ENCODE measurements at regions not wholly inside any gene's neighbourhood (a gene's known extent, or its start where the extent isn't known, plus 50 kb on each side); places are given as distances from the start of the nearest gene placed in this dataset.

DNA sequence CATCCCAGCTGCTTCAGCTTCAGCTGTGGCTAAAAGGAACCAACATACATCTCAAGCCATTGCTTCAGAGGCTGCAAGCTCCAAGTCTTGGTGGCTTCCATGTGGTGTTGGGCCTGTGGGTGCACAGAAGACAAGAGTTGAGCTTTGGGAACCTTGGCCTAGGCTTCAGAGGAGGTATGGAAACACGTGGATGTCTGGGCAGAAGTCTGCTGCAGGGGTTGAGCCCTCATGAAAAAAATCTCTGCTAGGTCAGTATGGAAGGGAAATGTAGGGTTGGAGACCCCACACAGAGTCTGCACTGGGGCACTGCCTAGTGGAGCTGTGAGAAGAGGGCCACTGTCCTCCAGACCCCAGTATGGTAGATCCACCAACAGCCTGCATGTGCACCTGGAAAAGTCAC lies 279.3 kb downstream of the MZT1 start:
- Histone ChIP-seq H3K36me3 (ENCODE audit: control insufficient read depth, insufficient read depth, low read length) (no peaks in the 10 kb centered on the region), H3K9me3 (ENCODE audit: control insufficient read depth, insufficient read depth, low read length) (peaks cover 6% of the 10 kb centered on the region), H3K4me3 (ENCODE audit: low read depth, low read length) (no peak overlapping the region), H3K27me3 (ENCODE audit: control insufficient read depth, insufficient read depth, low read length) (no peaks in the 10 kb centered on the region), H3K4me1 (ENCODE audit: control insufficient read depth, insufficient read depth, low read length) (no peaks in the 10 kb centered on the region), H3K27ac (ENCODE audit: low read depth, low read length) (no peak overlapping the region)
- 64% methylated on average over 1 of the region's 1 CpG for WGBS (ENCODE audit: insufficient coverage)
- DNase-seq (ENCODE audit: low read depth in 4 of 6, low spot score in 6 of 6) = no peak

DNA sequence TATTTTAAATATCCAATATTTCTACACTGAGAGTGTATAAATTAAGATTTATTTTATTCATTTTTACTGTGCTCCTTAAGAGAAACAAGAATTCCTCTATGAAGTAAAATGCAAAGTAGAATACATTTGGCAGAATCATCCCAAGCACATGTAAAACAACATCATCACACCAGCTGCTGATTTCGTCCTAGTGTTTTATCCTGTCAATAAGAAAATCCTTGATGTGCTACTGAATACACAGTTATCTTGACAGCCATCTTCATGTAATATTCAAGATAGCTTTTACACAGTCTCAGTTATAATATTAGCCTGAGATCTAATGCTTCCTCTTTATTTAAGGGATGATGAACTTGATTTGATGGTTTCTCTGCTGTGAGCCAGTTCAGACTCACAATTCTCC lies 282.4 kb downstream of the MZT1 start:
- Histone ChIP-seq H3K4me1 (ENCODE audit: control insufficient read depth, insufficient read depth, low read length) (no peaks in the 10 kb centered on the region), H3K27ac (ENCODE audit: low read depth, low read length) (no peak overlapping the region), H3K27me3 (ENCODE audit: control insufficient read depth, insufficient read depth, low read length) (no peaks in the 10 kb centered on the region), H3K36me3 (ENCODE audit: control insufficient read depth, insufficient read depth, low read length) (no peaks in the 10 kb centered on the region), H3K9me3 (ENCODE audit: control insufficient read depth, insufficient read depth, low read length) (peaks cover 6% of the 10 kb centered on the region), H3K4me3 (ENCODE audit: low read depth, low read length) (no peak overlapping the region)
- no CpG with 5 or more reads among the region's 1 CpG for WGBS (ENCODE audit: insufficient coverage)
- peak in 1 of 6 donors; percentile 30 for DNase-seq (ENCODE audit: low read depth in 4 of 6, low spot score in 6 of 6)

DNA sequence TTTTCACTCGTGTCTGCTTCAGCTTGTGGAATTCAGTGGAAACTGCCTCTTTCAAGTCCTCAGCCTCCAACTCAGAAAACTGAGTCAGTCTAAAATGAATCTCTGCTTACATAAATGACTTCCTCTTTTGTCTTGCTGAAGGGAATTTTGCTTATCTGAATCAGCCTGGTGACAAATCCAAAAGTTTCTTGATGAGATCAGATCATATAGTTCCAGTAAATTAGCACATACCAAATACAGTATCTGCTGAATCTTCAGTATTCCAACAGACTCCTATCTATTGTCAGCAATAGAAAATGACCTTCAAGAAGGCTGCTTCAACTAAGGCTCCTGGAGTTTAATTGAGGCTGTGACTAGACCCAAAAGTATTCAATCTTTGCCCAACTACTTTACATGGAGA lies 290.0 kb downstream of the MZT1 start:
- H3K4me3 ChIP-seq (ENCODE audit: low read depth, low read length) = no peak overlapping the region
- no peak overlapping the region for H3K27ac ChIP-seq (ENCODE audit: low read depth, low read length)
- H3K9me3 ChIP-seq (ENCODE audit: control insufficient read depth, insufficient read depth, low read length) = no peaks in the 10 kb centered on the region
- H3K27me3 ChIP-seq (ENCODE audit: control insufficient read depth, insufficient read depth, low read length) = no peaks in the 10 kb centered on the region
- no peaks in the 10 kb centered on the region for H3K4me1 ChIP-seq (ENCODE audit: control insufficient read depth, insufficient read depth, low read length)
- 60% methylated on average over 1 of the region's 1 CpG for WGBS (ENCODE audit: insufficient coverage)
- no peak for DNase-seq (ENCODE audit: low read depth in 4 of 6, low spot score in 6 of 6)
- no peaks in the 10 kb centered on the region for H3K36me3 ChIP-seq (ENCODE audit: control insufficient read depth, insufficient read depth, low read length)

DNA sequence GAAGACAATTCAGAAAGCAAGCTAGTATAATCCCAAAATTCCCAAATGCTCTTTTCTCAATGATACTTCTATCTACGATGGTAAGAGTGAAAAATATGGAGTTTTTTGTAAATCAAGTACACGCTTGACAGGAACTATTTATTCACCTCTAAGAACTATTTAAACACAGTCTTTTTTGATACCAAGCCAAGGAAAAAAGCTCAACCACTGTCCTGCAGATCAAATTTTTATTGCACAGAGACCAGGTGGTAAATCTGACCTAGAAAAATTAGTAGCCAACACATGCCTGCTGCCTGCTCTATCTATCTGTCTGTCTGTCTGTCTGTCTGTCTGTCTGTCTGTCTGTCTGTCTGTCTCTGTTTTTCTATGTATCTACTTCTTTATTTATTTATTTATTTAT lies 292.2 kb downstream of the MZT1 start:
- Histone ChIP-seq H3K4me1 (ENCODE audit: control insufficient read depth, insufficient read depth, low read length) (no peaks in the 10 kb centered on the region), H3K9me3 (ENCODE audit: control insufficient read depth, insufficient read depth, low read length) (no peaks in the 10 kb centered on the region), H3K27me3 (ENCODE audit: control insufficient read depth, insufficient read depth, low read length) (no peaks in the 10 kb centered on the region), H3K4me3 (ENCODE audit: low read depth, low read length) (no peak overlapping the region), H3K27ac (ENCODE audit: low read depth, low read length) (no peak overlapping the region), H3K36me3 (ENCODE audit: control insufficient read depth, insufficient read depth, low read length) (no peaks in the 10 kb centered on the region)
- WGBS (ENCODE audit: insufficient coverage) = no CpG with 5 or more reads among the region's 2 CpGs
- DNase-seq (ENCODE audit: low read depth in 4 of 6, low spot score in 6 of 6) = no peak

DNA sequence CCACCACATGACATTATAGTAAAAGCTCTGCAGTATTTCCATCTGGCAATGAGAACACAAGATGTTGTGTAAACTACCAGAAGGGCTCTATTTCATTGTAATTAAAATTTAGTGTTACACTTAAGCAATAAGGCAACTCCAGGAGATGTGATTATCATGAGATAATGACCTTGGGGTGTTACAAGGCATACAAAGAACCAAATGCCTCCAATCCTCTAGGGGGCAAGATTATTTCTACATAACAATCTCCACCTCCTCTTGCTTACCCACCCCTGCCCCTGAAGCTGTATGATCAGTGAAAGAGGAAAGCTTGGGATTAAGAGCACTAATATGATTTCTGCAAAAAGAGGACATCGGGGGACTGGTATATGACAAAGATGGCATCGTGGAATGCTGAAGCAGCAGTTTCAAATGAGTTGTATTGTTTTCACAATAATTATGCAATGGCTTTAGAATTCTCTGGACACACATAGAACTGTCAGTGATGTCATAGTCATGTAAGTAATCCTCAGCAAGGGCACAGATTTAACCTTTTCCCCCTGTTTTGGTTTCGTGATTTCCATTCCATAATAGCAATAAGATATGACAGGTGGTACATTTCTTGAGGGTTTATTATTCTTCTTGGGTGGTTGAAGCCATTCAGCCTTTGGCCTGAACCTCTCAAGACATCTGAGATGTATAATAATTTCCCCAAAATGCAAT lies 295.3 kb downstream of the MZT1 start:
- H3K4me1 ChIP-seq (ENCODE audit: control insufficient read depth, insufficient read depth, low read length) = no peaks in the 10 kb centered on the region
- no peaks in the 10 kb centered on the region for H3K27me3 ChIP-seq (ENCODE audit: control insufficient read depth, insufficient read depth, low read length)
- no peaks in the 10 kb centered on the region for H3K36me3 ChIP-seq (ENCODE audit: control insufficient read depth, insufficient read depth, low read length)
- H3K9me3 ChIP-seq (ENCODE audit: control insufficient read depth, insufficient read depth, low read length) = no peaks in the 10 kb centered on the region
- peak in 1 of 6 donors; percentile 76 for DNase-seq (ENCODE audit: low read depth in 4 of 6, low spot score in 6 of 6)
- WGBS (ENCODE audit: insufficient coverage) = no CpG with 5 or more reads among the region's 3 CpGs
- no peak overlapping the region for H3K4me3 ChIP-seq (ENCODE audit: low read depth, low read length)
- H3K27ac ChIP-seq (ENCODE audit: low read depth, low read length) = no peak overlapping the region

DNA sequence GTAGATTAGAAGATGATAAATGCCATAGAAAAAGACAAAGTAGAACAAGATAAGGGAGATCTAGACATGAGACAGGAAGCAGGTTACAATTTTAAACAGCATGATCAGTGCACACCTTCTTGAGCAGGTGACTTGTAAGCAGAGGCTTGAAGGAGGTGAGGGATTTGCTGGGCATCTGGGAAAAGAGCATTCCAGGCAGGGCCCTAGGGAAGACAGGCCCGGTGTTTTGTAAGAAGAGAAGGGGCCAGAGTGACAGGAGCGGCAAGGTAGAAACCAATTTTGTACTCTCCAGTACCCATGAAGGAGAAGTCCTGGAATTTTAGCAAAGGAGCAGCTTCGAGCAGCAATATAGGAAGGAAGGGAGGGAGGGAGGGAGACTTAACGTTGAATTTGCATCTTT lies 296.5 kb downstream of the MZT1 start:
- Histone ChIP-seq H3K27me3 (ENCODE audit: control insufficient read depth, insufficient read depth, low read length) (no peaks in the 10 kb centered on the region), H3K36me3 (ENCODE audit: control insufficient read depth, insufficient read depth, low read length) (no peaks in the 10 kb centered on the region), H3K4me1 (ENCODE audit: control insufficient read depth, insufficient read depth, low read length) (no peaks in the 10 kb centered on the region), H3K4me3 (ENCODE audit: low read depth, low read length) (no peak overlapping the region), H3K9me3 (ENCODE audit: control insufficient read depth, insufficient read depth, low read length) (no peaks in the 10 kb centered on the region), H3K27ac (ENCODE audit: low read depth, low read length) (no peak overlapping the region)
- no peak for DNase-seq (ENCODE audit: low read depth in 4 of 6, low spot score in 6 of 6)
- 18% methylated on average over 1 of the region's 4 CpGs for WGBS (ENCODE audit: insufficient coverage)

DNA sequence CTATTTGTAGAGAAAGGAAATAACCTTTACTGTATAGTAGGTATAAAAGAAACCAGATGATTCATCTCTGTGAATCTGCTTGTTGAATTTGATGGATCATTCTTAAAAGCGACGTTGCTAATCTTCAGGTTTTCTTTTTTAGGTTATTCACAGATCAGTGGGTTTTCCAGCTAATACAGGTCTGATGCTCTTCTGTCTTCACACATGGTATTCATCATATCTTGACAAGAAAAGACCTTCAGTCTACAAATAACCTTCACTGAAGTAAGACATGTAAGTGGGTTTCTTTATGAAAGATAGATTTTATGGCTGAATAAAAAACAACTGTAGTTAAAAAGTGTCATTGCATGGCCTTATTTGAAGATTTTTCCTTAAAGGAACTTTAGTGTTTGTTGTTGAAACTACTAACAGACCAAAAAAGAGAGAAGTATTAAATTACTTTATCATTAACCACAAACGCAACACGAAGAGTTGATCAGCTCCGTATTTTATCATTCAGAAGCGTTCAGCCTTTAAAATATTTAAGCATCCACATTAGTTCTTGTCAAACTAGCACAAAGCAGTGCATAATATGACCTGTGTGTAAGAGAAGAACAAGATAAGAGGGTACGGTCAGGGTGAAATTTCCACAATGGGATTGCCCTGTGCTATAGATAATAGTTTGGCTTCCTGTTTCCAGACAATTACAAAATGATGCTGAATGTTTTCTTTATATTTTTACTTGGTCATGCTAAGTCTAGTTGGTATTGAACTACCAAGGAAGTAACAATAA lies 299.5 kb downstream of the MZT1 start:
- no peak overlapping the region for H3K4me3 ChIP-seq (ENCODE audit: low read depth, low read length)
- peak in 1 of 6 donors; percentile 37 for DNase-seq (ENCODE audit: low read depth in 4 of 6, low spot score in 6 of 6)
- no peaks in the 10 kb centered on the region for H3K4me1 ChIP-seq (ENCODE audit: control insufficient read depth, insufficient read depth, low read length)
- no peaks in the 10 kb centered on the region for H3K9me3 ChIP-seq (ENCODE audit: control insufficient read depth, insufficient read depth, low read length)
- H3K27me3 ChIP-seq (ENCODE audit: control insufficient read depth, insufficient read depth, low read length) = no peaks in the 10 kb centered on the region
- H3K36me3 ChIP-seq (ENCODE audit: control insufficient read depth, insufficient read depth, low read length) = no peaks in the 10 kb centered on the region
- no CpG with 5 or more reads among the region's 7 CpGs for WGBS (ENCODE audit: insufficient coverage)
- H3K27ac ChIP-seq (ENCODE audit: low read depth, low read length) = no peak overlapping the region

DNA sequence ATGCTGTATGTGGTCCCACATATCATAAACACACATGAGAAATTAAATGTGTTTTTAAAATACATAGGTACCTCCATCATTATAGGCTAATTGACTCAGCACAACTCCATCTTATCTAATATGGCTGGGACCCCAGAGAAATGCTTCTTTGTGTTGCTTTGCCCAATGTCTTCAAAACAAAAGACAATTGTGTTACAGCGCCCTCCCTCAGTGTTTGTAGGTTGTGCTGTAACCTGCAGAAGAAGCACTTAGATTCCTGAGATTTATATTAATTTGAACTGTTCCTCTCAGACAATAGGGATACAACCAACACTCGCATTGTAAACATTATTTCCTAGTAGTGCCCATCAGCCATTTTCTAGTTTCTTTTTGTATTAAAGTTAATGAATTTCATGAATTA lies 303.4 kb downstream of the MZT1 start:
- H3K9me3 ChIP-seq (ENCODE audit: control insufficient read depth, insufficient read depth, low read length) = no peaks in the 10 kb centered on the region
- no peaks in the 10 kb centered on the region for H3K27me3 ChIP-seq (ENCODE audit: control insufficient read depth, insufficient read depth, low read length)
- H3K27ac ChIP-seq (ENCODE audit: low read depth, low read length) = no peak overlapping the region
- no peaks in the 10 kb centered on the region for H3K4me1 ChIP-seq (ENCODE audit: control insufficient read depth, insufficient read depth, low read length)
- no peak overlapping the region for H3K4me3 ChIP-seq (ENCODE audit: low read depth, low read length)
- no peak for DNase-seq (ENCODE audit: low read depth in 4 of 6, low spot score in 6 of 6)
- no CpG with 5 or more reads among the region's 2 CpGs for WGBS (ENCODE audit: insufficient coverage)
- H3K36me3 ChIP-seq (ENCODE audit: control insufficient read depth, insufficient read depth, low read length) = no peaks in the 10 kb centered on the region

DNA sequence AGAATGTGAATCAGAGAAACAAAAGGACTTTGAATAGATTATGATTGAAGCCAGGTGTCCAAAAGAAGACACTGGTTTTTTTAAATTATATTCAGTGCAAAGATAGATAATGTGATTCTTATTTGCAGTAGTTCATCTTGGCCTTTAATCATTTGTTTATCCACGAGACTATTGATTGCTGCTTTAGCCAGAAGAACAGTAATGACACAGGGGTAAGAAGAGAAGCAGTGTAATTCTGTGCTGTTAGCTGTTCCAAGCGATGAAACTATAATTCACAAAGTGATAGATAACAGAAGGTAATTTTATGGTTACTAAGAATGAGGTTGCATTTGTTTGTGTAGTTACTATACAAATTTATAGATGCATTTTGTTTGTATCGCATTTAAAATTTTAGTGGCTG lies 311.6 kb downstream of the MZT1 start:
- H3K4me3 ChIP-seq (ENCODE audit: low read depth, low read length) = no peak overlapping the region
- H3K27me3 ChIP-seq (ENCODE audit: control insufficient read depth, insufficient read depth, low read length) = no peaks in the 10 kb centered on the region
- peak in 1 of 6 donors; percentile 9 for DNase-seq (ENCODE audit: low read depth in 4 of 6, low spot score in 6 of 6)
- no peaks in the 10 kb centered on the region for H3K36me3 ChIP-seq (ENCODE audit: control insufficient read depth, insufficient read depth, low read length)
- no peak overlapping the region for H3K27ac ChIP-seq (ENCODE audit: low read depth, low read length)
- no peaks in the 10 kb centered on the region for H3K4me1 ChIP-seq (ENCODE audit: control insufficient read depth, insufficient read depth, low read length)
- no peaks in the 10 kb centered on the region for H3K9me3 ChIP-seq (ENCODE audit: control insufficient read depth, insufficient read depth, low read length)
- 29% methylated on average over 1 of the region's 3 CpGs for WGBS (ENCODE audit: insufficient coverage)

DNA sequence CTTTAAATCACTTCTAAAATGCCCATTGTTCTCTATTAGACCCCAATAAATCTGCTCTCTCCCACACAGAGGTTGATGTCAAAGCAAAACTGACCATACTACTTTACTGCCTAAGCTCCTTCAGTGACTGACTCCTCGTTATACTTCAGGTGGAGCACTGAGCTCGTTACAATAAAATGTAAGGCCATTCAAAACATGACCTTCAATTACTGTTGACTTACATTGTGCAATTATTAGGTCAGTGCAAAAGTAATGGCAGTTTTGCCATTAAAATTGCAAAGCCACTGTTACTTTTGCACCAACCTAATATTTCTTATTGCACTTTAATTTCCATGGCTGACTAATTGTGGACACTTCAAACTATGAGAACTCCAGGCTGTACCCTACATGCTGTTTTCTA lies 314.9 kb downstream of the MZT1 start:
- no peaks in the 10 kb centered on the region for H3K36me3 ChIP-seq (ENCODE audit: control insufficient read depth, insufficient read depth, low read length)
- no peaks in the 10 kb centered on the region for H3K27me3 ChIP-seq (ENCODE audit: control insufficient read depth, insufficient read depth, low read length)
- WGBS (ENCODE audit: insufficient coverage) = no CpG with 5 or more reads among the region's 2 CpGs
- H3K4me1 ChIP-seq (ENCODE audit: control insufficient read depth, insufficient read depth, low read length) = no peaks in the 10 kb centered on the region
- no peak overlapping the region for H3K27ac ChIP-seq (ENCODE audit: low read depth, low read length)
- H3K4me3 ChIP-seq (ENCODE audit: low read depth, low read length) = no peak overlapping the region
- DNase-seq (ENCODE audit: low read depth in 4 of 6, low spot score in 6 of 6) = no peak
- H3K9me3 ChIP-seq (ENCODE audit: control insufficient read depth, insufficient read depth, low read length) = no peaks in the 10 kb centered on the region

Measured in spinal cord (tissue), 9 donors.